ENCODE measurements at regions not wholly inside any gene's neighbourhood (a gene's known extent, or its start where the extent isn't known, plus 50 kb on each side); places are given as distances from the start of the nearest gene placed in this dataset.

- ATAC-seq (ENCODE audit: low FRiP score), result no peak
- Histone ChIP-seq H3K27ac (ENCODE audit: low read depth in 1 of 2, low read length in 2 of 2) (no peak overlapping the region), H3K36me3 (ENCODE audit: control insufficient read depth in 1 of 2, insufficient read depth in 2 of 2, low read length in 1 of 2) (no peaks in the 10 kb centered on the region), H3K9me3 (ENCODE audit: control insufficient read depth, low read length) (no peaks in the 10 kb centered on the region), H3K27me3 (ENCODE audit: control insufficient read depth in 1 of 2, insufficient read depth in 2 of 2, low read length in 1 of 2) (no peaks in the 10 kb centered on the region), H3K4me3 (ENCODE audit: low read length in 2 of 2) (no peak overlapping the region), H3K4me1 (ENCODE audit: control insufficient read depth in 1 of 2, insufficient read depth in 2 of 2, low read length in 2 of 2) (no peaks in the 10 kb centered on the region)
- WGBS, 2 donors, result 90 to 100% methylated on average over 1 of the region's 1 CpG
- intact Hi-C loops (cut with DNase I), result no loop called here
- no peak for DNase-seq
Measured at GRCh38 chr6:23511817-23512216, 614.2 kb upstream of the NRSN1 start.

GRCh38 chr6:23518294-23518693 is 607.7 kb upstream of the NRSN1 start:
- ATAC-seq (ENCODE audit: low FRiP score) (no peak), DNase-seq (no peak)
- Histone ChIP-seq H3K27ac (ENCODE audit: low read depth in 1 of 2, low read length in 2 of 2) (no peak overlapping the region), H3K4me1 (ENCODE audit: control insufficient read depth in 1 of 2, insufficient read depth in 2 of 2, low read length in 2 of 2) (no peaks in the 10 kb centered on the region), H3K9me3 (ENCODE audit: control insufficient read depth, low read length) (no peaks in the 10 kb centered on the region), H3K4me3 (ENCODE audit: low read length in 2 of 2) (no peak overlapping the region), H3K27me3 (ENCODE audit: control insufficient read depth in 1 of 2, insufficient read depth in 2 of 2, low read length in 1 of 2) (no peaks in the 10 kb centered on the region), H3K36me3 (ENCODE audit: control insufficient read depth in 1 of 2, insufficient read depth in 2 of 2, low read length in 1 of 2) (no peaks in the 10 kb centered on the region)
- intact Hi-C loops (cut with DNase I), result no loop called here
- WGBS, 2 donors, result 85 to 90% methylated on average over 6 of the region's 6 CpGs

GRCh38 chr6:23522792-23523547 is 603.0 kb upstream of the NRSN1 start:
- H3K4me1 ChIP-seq (ENCODE audit: control insufficient read depth in 1 of 2, insufficient read depth in 2 of 2, low read length in 2 of 2), result no peaks in the 10 kb centered on the region
- WGBS, 2 donors, result 70 to 73% methylated on average over 11 of the region's 11 CpGs

GRCh38 chr6:23523771-23524170 is 602.2 kb upstream of the NRSN1 start:
- Histone ChIP-seq H3K27ac (ENCODE audit: low read depth in 1 of 2, low read length in 2 of 2) (no peak overlapping the region), H3K36me3 (ENCODE audit: control insufficient read depth in 1 of 2, insufficient read depth in 2 of 2, low read length in 1 of 2) (no peaks in the 10 kb centered on the region), H3K9me3 (ENCODE audit: control insufficient read depth, low read length) (no peaks in the 10 kb centered on the region), H3K27me3 (ENCODE audit: control insufficient read depth in 1 of 2, insufficient read depth in 2 of 2, low read length in 1 of 2) (no peaks in the 10 kb centered on the region), H3K4me1 (ENCODE audit: control insufficient read depth in 1 of 2, insufficient read depth in 2 of 2, low read length in 2 of 2) (no peaks in the 10 kb centered on the region), H3K4me3 (ENCODE audit: low read length in 2 of 2) (no peak overlapping the region)
- intact Hi-C loops (cut with DNase I), result no loop called here
- DNase-seq (no peak), ATAC-seq (ENCODE audit: low FRiP score) (no peak)
- 91 to 97% methylated on average over 2 of the region's 2 CpGs for WGBS, 2 donors

More at GRCh38 chr6:23522792-23523547, 603.0 kb upstream of the NRSN1 start:
- Histone ChIP-seq H3K36me3 (ENCODE audit: control insufficient read depth in 1 of 2, insufficient read depth in 2 of 2, low read length in 1 of 2) (no peaks in the 10 kb centered on the region), H3K27ac (ENCODE audit: low read depth in 1 of 2, low read length in 2 of 2) (no peak overlapping the region), H3K9me3 (ENCODE audit: control insufficient read depth, low read length) (no peaks in the 10 kb centered on the region), H3K4me3 (ENCODE audit: low read length in 2 of 2) (no peak overlapping the region), H3K27me3 (ENCODE audit: control insufficient read depth in 1 of 2, insufficient read depth in 2 of 2, low read length in 1 of 2) (no peaks in the 10 kb centered on the region)
- no peak for DNase-seq
- ATAC-seq (ENCODE audit: low FRiP score), result no peak
- intact Hi-C loops (cut with DNase I), result no loop called here

- Histone ChIP-seq H3K36me3 (ENCODE audit: control insufficient read depth in 1 of 2, insufficient read depth in 2 of 2, low read length in 1 of 2) (no peaks in the 10 kb centered on the region), H3K4me1 (ENCODE audit: control insufficient read depth in 1 of 2, insufficient read depth in 2 of 2, low read length in 2 of 2) (no peaks in the 10 kb centered on the region), H3K9me3 (ENCODE audit: control insufficient read depth, low read length) (no peaks in the 10 kb centered on the region), H3K27ac (ENCODE audit: low read depth in 1 of 2, low read length in 2 of 2) (no peak overlapping the region), H3K27me3 (ENCODE audit: control insufficient read depth in 1 of 2, insufficient read depth in 2 of 2, low read length in 1 of 2) (no peaks in the 10 kb centered on the region), H3K4me3 (ENCODE audit: low read length in 2 of 2) (no peak overlapping the region)
- intact Hi-C loops (cut with DNase I), result no loop called here
- ATAC-seq (ENCODE audit: low FRiP score) (no peak), DNase-seq (no peak)
Measured at GRCh38 chr6:23524548-23524947, 601.5 kb upstream of the NRSN1 start.

GRCh38 chr6:23526526-23526925 is 599.5 kb upstream of the NRSN1 start:
- Histone ChIP-seq H3K36me3 (ENCODE audit: control insufficient read depth in 1 of 2, insufficient read depth in 2 of 2, low read length in 1 of 2) (no peaks in the 10 kb centered on the region), H3K9me3 (ENCODE audit: control insufficient read depth, low read length) (peaks cover 2% of the 10 kb centered on the region), H3K4me1 (ENCODE audit: control insufficient read depth in 1 of 2, insufficient read depth in 2 of 2, low read length in 2 of 2) (no peaks in the 10 kb centered on the region), H3K27me3 (ENCODE audit: control insufficient read depth in 1 of 2, insufficient read depth in 2 of 2, low read length in 1 of 2) (no peaks in the 10 kb centered on the region), H3K27ac (ENCODE audit: low read depth in 1 of 2, low read length in 2 of 2) (no peak overlapping the region), H3K4me3 (ENCODE audit: low read length in 2 of 2) (no peak overlapping the region)
- 75 to 77% methylated on average over 5 of the region's 5 CpGs for WGBS, 2 donors
- no peak for DNase-seq
- ATAC-seq (ENCODE audit: low FRiP score), result no peak
- intact Hi-C loops (cut with DNase I), result no loop called here

- Histone ChIP-seq H3K36me3 (ENCODE audit: control insufficient read depth in 1 of 2, insufficient read depth in 2 of 2, low read length in 1 of 2) (no peaks in the 10 kb centered on the region), H3K4me1 (ENCODE audit: control insufficient read depth in 1 of 2, insufficient read depth in 2 of 2, low read length in 2 of 2) (no peaks in the 10 kb centered on the region), H3K27me3 (ENCODE audit: control insufficient read depth in 1 of 2, insufficient read depth in 2 of 2, low read length in 1 of 2) (no peaks in the 10 kb centered on the region), H3K27ac (ENCODE audit: low read depth in 1 of 2, low read length in 2 of 2) (no peak overlapping the region), H3K4me3 (ENCODE audit: low read length in 2 of 2) (no peak overlapping the region), H3K9me3 (ENCODE audit: control insufficient read depth, low read length) (peaks cover 3% of the 10 kb centered on the region)
- DNase-seq, result no peak
- intact Hi-C loops (cut with DNase I), result no loop called here
- ATAC-seq (ENCODE audit: low FRiP score), result no peak
- 62 to 70% methylated on average over 2 of the region's 2 CpGs for WGBS, 2 donors
Measured at GRCh38 chr6:23529902-23530301, 596.1 kb upstream of the NRSN1 start.

GRCh38 chr6:23531666-23532065 is 594.3 kb upstream of the NRSN1 start:
- Histone ChIP-seq H3K36me3 (ENCODE audit: control insufficient read depth in 1 of 2, insufficient read depth in 2 of 2, low read length in 1 of 2) (no peaks in the 10 kb centered on the region), H3K27me3 (ENCODE audit: control insufficient read depth in 1 of 2, insufficient read depth in 2 of 2, low read length in 1 of 2) (no peaks in the 10 kb centered on the region), H3K4me3 (ENCODE audit: low read length in 2 of 2) (no peak overlapping the region), H3K4me1 (ENCODE audit: control insufficient read depth in 1 of 2, insufficient read depth in 2 of 2, low read length in 2 of 2) (no peaks in the 10 kb centered on the region), H3K9me3 (ENCODE audit: control insufficient read depth, low read length) (peaks cover 3% of the 10 kb centered on the region), H3K27ac (ENCODE audit: low read depth in 1 of 2, low read length in 2 of 2) (no peak overlapping the region)
- DNase-seq (no peak), ATAC-seq (ENCODE audit: low FRiP score) (no peak)
- intact Hi-C loops (cut with DNase I), result no loop called here
- 51 to 53% methylated on average over 2 of the region's 2 CpGs for WGBS, 2 donors

- no peak overlapping the region for H3K4me3 ChIP-seq (ENCODE audit: low read length in 2 of 2)
- no peak overlapping the region for H3K27ac ChIP-seq (ENCODE audit: low read depth in 1 of 2, low read length in 2 of 2)
Measured at GRCh38 chr6:23532227-23532626, 593.8 kb upstream of the NRSN1 start.

More at GRCh38 chr6:23532227-23532626, 593.8 kb upstream of the NRSN1 start:
- no peak for DNase-seq
- intact Hi-C loops (cut with DNase I), result no loop called here
- H3K27me3 ChIP-seq (ENCODE audit: control insufficient read depth in 1 of 2, insufficient read depth in 2 of 2, low read length in 1 of 2), result no peaks in the 10 kb centered on the region
- H3K9me3 ChIP-seq (ENCODE audit: control insufficient read depth, low read length), result peaks cover 3% of the 10 kb centered on the region
- no peaks in the 10 kb centered on the region for H3K36me3 ChIP-seq (ENCODE audit: control insufficient read depth in 1 of 2, insufficient read depth in 2 of 2, low read length in 1 of 2)
- ATAC-seq (ENCODE audit: low FRiP score), result no peak
- H3K4me1 ChIP-seq (ENCODE audit: control insufficient read depth in 1 of 2, insufficient read depth in 2 of 2, low read length in 2 of 2), result no peaks in the 10 kb centered on the region
